Testis (tissue), 2 donors: ENCODE measurements at regions not wholly inside any gene's neighbourhood (a gene's known extent, or its start where the extent isn't known, plus 50 kb on each side); places are given as distances from the start of the nearest gene placed in this dataset.
"Not testable (repeated sequence)": the region's sequence is repeated elsewhere in the genome, so short reads cannot be mapped to it uniquely, and the experiment has no call there.

Experiments used
- DNase-seq: peaks from one replicate; pipeline ENCODE4 v3.0.0-alpha.2; 2019
- H3K27ac ChIP-seq, 2 donors: fragments of 200-600 bp; sonication (generic); one replicate each; pipeline ENCODE4 v1.5.1; 2019
- H3K27me3 ChIP-seq: fragments of 200-600 bp; sonication (generic); one replicate; pipeline ENCODE4 v1.5.1; 2019
- H3K36me3 ChIP-seq: fragments of 200-600 bp; sonication (generic); one replicate; pipeline ENCODE4 v1.5.1; 2017; ENCODE audit warnings: low read depth; ENCODE audit errors: missing control alignments
- H3K4me1 ChIP-seq: fragments of 200-600 bp; sonication (generic); one replicate; pipeline ENCODE4 v1.5.1; 2019
- H3K4me3 ChIP-seq, 2 donors: fragments of 200-600 bp; sonication (generic); one replicate each; pipeline ENCODE4 v1.5.1; 2017 to 2019
- H3K9me3 ChIP-seq: fragments of 200-600 bp; sonication (generic); one replicate; pipeline ENCODE4 v1.5.1; 2017
- CTCF ChIP-seq, 3 experiments: fragments of 450-650 bp in 2 of 3; fragments of 200-600 bp in 1 of 3; sonication (generic) in 1 of 3; IDR thresholded peaks; one replicate each; pipeline ENCODE4 v1.5.1; 2016 to 2019; ENCODE audit warnings: antibody characterized with exemption in 3 of 3, mild to moderate bottlenecking in 2 of 3, moderate library complexity in 1 of 3
- POLR2A ChIP-seq: fragments of 450-650 bp; IDR thresholded peaks from one replicate; pipeline ENCODE4 v1.6.1; 2017; ENCODE audit warnings: antibody characterized with exemption, mild to moderate bottlenecking, moderate library complexity
- WGBS, 2 donors: methylation state at CpG; one replicate each; pipeline ENCODE4 v1.1.5; 2018; 5-methylcytosine and 5-hydroxymethylcytosine counted together
- intact Hi-C: fragments of 100-400 bp; cut with DNase I; formaldehyde crosslinking; loops from one replicate; pipeline ENCODE4 v1.15.1; 2023; ENCODE audit warnings: low total_unique reads

GRCh38 chr7:109611656-109612055 is 1042.0 kb downstream of the DNAJB9 start:
- Histone ChIP-seq H3K9me3 (no peaks in the 10 kb centered on the region), H3K4me1 (no peaks in the 10 kb centered on the region), H3K27ac (no peak overlapping the region), H3K27me3 (no peaks in the 10 kb centered on the region), H3K4me3 (no peak overlapping the region), H3K36me3 (no peaks in the 10 kb centered on the region)
- TF ChIP-seq CTCF (IDR thresholded peaks at IDR 0.05), result no peak
- TF ChIP-seq POLR2A, result no peak
- no peak for DNase-seq
- WGBS, 2 donors, result 90 to 100% methylated on average over 1 of the region's 1 CpG
- intact Hi-C loops, result no loop called here

- WGBS, 2 donors, result 93 to 97% methylated on average over 3 of the region's 3 CpGs
- Histone ChIP-seq H3K36me3 (no peaks in the 10 kb centered on the region), H3K27ac (no peak overlapping the region), H3K9me3 (no peaks in the 10 kb centered on the region), H3K4me3 (no peak overlapping the region), H3K27me3 (no peaks in the 10 kb centered on the region), H3K4me1 (no peaks in the 10 kb centered on the region)
- TF ChIP-seq CTCF (IDR thresholded peaks at IDR 0.05) (no peak), POLR2A (no peak)
- DNase-seq, result no peak
- intact Hi-C loops, result no loop called here
Measured at GRCh38 chr7:109616551-109617069, 1046.9 kb downstream of the DNAJB9 start.

- H3K36me3 ChIP-seq, result no peaks in the 10 kb centered on the region
- H3K27me3 ChIP-seq, result no peaks in the 10 kb centered on the region
- no peak overlapping the region for H3K27ac ChIP-seq
- 68 to 96% methylated on average over 1 of the region's 1 CpG for WGBS, 2 donors
- no peaks in the 10 kb centered on the region for H3K4me1 ChIP-seq
- DNase-seq, result no peak
- intact Hi-C loops, result no loop called here
- TF ChIP-seq POLR2A (no peak), CTCF (IDR thresholded peaks at IDR 0.05) (no peak)
- H3K4me3 ChIP-seq, result no peak overlapping the region
- H3K9me3 ChIP-seq, result no peaks in the 10 kb centered on the region
Measured at GRCh38 chr7:109622320-109622719, 1052.6 kb downstream of the DNAJB9 start.

GRCh38 chr7:109632890-109633289 is 1063.2 kb downstream of the DNAJB9 start:
- whole genome bisulfite sequencing, 2 donors, result 80 to 84% methylated on average over 8 of the region's 8 CpGs
- H3K4me1 ChIP-seq, H3K4me3 ChIP-seq, intact Hi-C loops, DNase-seq, H3K9me3 ChIP-seq, H3K27ac ChIP-seq, H3K36me3 ChIP-seq, H3K27me3 ChIP-seq: not testable (repeated sequence)

- intact Hi-C loops, result no loop called here
- H3K9me3 ChIP-seq, result no peaks in the 10 kb centered on the region
- 45 to 55% methylated on average over 3 of the region's 3 CpGs for WGBS, 2 donors
Measured at GRCh38 chr7:109635374-109635773, 1065.7 kb downstream of the DNAJB9 start.

More at GRCh38 chr7:109635374-109635773, 1065.7 kb downstream of the DNAJB9 start:
- Histone ChIP-seq H3K27ac (no peak overlapping the region), H3K4me1 (no peaks in the 10 kb centered on the region), H3K36me3 (no peaks in the 10 kb centered on the region), H3K4me3 (no peak overlapping the region), H3K27me3 (no peaks in the 10 kb centered on the region)
- TF ChIP-seq POLR2A (no peak), CTCF (IDR thresholded peaks at IDR 0.05) (no peak)
- no peak for DNase-seq
